H1 (cell line): ENCODE measurements at regions not wholly inside any gene's neighbourhood (a gene's known extent, or its start where the extent isn't known, plus 50 kb on each side); places are given as distances from the start of the nearest gene placed in this dataset.

Source experiments
- CTCF ChIA-PET: fragments of 300-600 bp; sonication (Branson Sonifier 250); formaldehyde crosslinking; loops from one replicate; lab custom pipeline; 2021; ENCODE audit not compliant: partially characterized antibody; lab: Charles Lee
- POLR2A ChIA-PET: fragments of 300-600 bp; sonication (Branson Sonifier 250); formaldehyde crosslinking; loops from one replicate; lab custom pipeline; 2021; ENCODE audit warnings: inconsistent platforms; ENCODE audit not compliant: partially characterized antibody; lab: Charles Lee
- DNase-seq, 2 experiments: peaks; one replicate each; pipeline versions ENCODE4 v3.0.0 to v3.0.0-alpha.2; 2010 to 2022; ENCODE audit warnings: low spot score in 2 of 2, low read depth in 1 of 2, mixed read lengths in 1 of 2
- FAIRE-seq: peaks from 2 replicates; lab custom pipeline; 2011; peaks lifted over from hg19 to GRCh38; lab: Jason Lieb, UNC
- H2AFZ ChIP-seq: 2 replicates; pipeline ENCODE4 v1.8.1; 2012; ENCODE audit warnings: low read length, inconsistent platforms
- H2AK5ac ChIP-seq: 2 replicates; pipeline ENCODE4 v1.6.1; 2013; ENCODE audit warnings: low read depth, low read length
- H2BK120ac ChIP-seq: replicated peaks from 2 replicates; pipeline ENCODE3; 2013; ENCODE audit warnings: low read depth, low read length, inconsistent platforms
- H2BK12ac ChIP-seq: 2 replicates; pipeline ENCODE4 v1.6.1; 2013; ENCODE audit warnings: low read depth, low read length
- H2BK15ac ChIP-seq: 2 replicates; pipeline ENCODE4 v1.6.1; 2013; ENCODE audit warnings: low read length
- H2BK20ac ChIP-seq: 2 replicates; pipeline ENCODE4 v1.6.1; 2013; ENCODE audit warnings: low read length
- H2BK5ac ChIP-seq: 2 replicates; pipeline ENCODE4 v1.6.1; 2013; ENCODE audit warnings: low read depth, low read length
- H3K14ac ChIP-seq: 2 replicates; pipeline ENCODE4 v1.6.1; 2013; ENCODE audit warnings: inconsistent platforms; ENCODE audit not compliant: insufficient read length
- H3K18ac ChIP-seq: 2 replicates; pipeline ENCODE4 v1.6.1; 2013; ENCODE audit warnings: low read length; ENCODE audit errors: extremely low read depth
- H3K23ac ChIP-seq: 2 replicates; pipeline ENCODE4 v1.6.1; 2013; ENCODE audit warnings: inconsistent platforms; ENCODE audit not compliant: insufficient read length
- H3K23me2 ChIP-seq: 2 replicates; pipeline ENCODE4 v1.6.1; 2013; ENCODE audit warnings: low read depth, low read length
- H3K27ac ChIP-seq: 2 replicates; pipeline ENCODE4 v1.6.1; 2011; ENCODE audit warnings: low read depth, low read length, inconsistent platforms
- H3K27me3 ChIP-seq, 4 experiments: replicated peaks in 1 of 4; 1 replicate in 1 of 4; 2 replicates in 3 of 4; pipeline versions ENCODE4 v1.6.1 to v1.8.1; 2011 to 2013; ENCODE audit warnings: low read length in 3 of 4, mild to moderate bottlenecking in 3 of 4, inconsistent platforms in 2 of 4, mixed read lengths in 2 of 4, moderate library complexity in 1 of 4; ENCODE audit not compliant: control insufficient read depth in 3 of 4, insufficient read depth in 3 of 4; ENCODE audit errors: extremely low read depth in 1 of 4
- H3K36me3 ChIP-seq, 4 experiments: 2 replicates each; pipeline versions ENCODE4 v1.6.1 to v1.8.1; 2011 to 2013; ENCODE audit warnings: mild to moderate bottlenecking in 4 of 4, low read length in 3 of 4, moderate library complexity in 2 of 4, control low read depth in 1 of 4, inconsistent platforms in 1 of 4; ENCODE audit not compliant: insufficient read depth in 4 of 4, control insufficient read depth in 2 of 4
- H3K4ac ChIP-seq: replicated peaks from 2 replicates; pipeline ENCODE3; 2013; ENCODE audit warnings: low read length, low read depth, mixed read lengths, inconsistent platforms; ENCODE audit not compliant: insufficient read length
- H3K4me1 ChIP-seq, 4 experiments: replicated peaks in 1 of 4; 1 replicate in 1 of 4; 2 replicates in 3 of 4; pipeline versions ENCODE4 v1.6.1 to v1.8.1; 2011 to 2013; ENCODE audit warnings: low read length in 3 of 4, inconsistent platforms in 2 of 4, mixed read lengths in 1 of 4; ENCODE audit not compliant: insufficient read depth in 4 of 4, control insufficient read depth in 3 of 4
- H3K4me2 ChIP-seq, 2 experiments: 2 replicates each; pipeline versions ENCODE4 v1.6.1 to v1.8.1; 2011 to 2013; ENCODE audit warnings: low read depth in 2 of 2, low read length in 2 of 2, control low read depth in 1 of 2, inconsistent platforms in 1 of 2, mild to moderate bottlenecking in 1 of 2; ENCODE audit not compliant: insufficient read depth in 1 of 2
- H3K4me3 ChIP-seq, 4 experiments: fragments of 200-600, 300-600 bp in 1 of 4; sonication (generic), shearing (Covaris generic), sonication (Bioruptor Twin) in 1 of 4; 2 replicates each; pipeline versions ENCODE4 v1.5.1 to v1.8.1; 2011 to 2016; ENCODE audit warnings: low read length in 4 of 4, low read depth in 3 of 4, control low read depth in 2 of 4, inconsistent platforms in 2 of 4, mild to moderate bottlenecking in 2 of 4, mixed read lengths in 1 of 4, moderate library complexity in 1 of 4; ENCODE audit not compliant: insufficient read depth in 2 of 4; ENCODE audit errors: extremely low read depth in 1 of 4
- H3K56ac ChIP-seq: replicated peaks from 2 replicates; pipeline ENCODE3; 2013; ENCODE audit warnings: low read depth, mild to moderate bottlenecking, mixed read lengths, low read length, inconsistent platforms; ENCODE audit not compliant: insufficient read length
- H3K79me1 ChIP-seq: 2 replicates; pipeline ENCODE4 v1.6.1; 2013; ENCODE audit warnings: low read depth, low read length, control low read depth
- H3K79me2 ChIP-seq, 2 experiments: 2 replicates each; pipeline versions ENCODE4 v1.6.1 to v1.8.1; 2012 to 2013; ENCODE audit warnings: low read length in 2 of 2, mild to moderate bottlenecking in 2 of 2, inconsistent platforms in 1 of 2; ENCODE audit not compliant: insufficient read depth in 2 of 2, control insufficient read depth in 1 of 2
- H3K9ac ChIP-seq, 4 experiments: replicated peaks in 1 of 4; 1 replicate in 1 of 4; 2 replicates in 3 of 4; pipeline versions ENCODE4 v1.6.1 to v1.8.1; 2011 to 2013; ENCODE audit warnings: low read depth in 3 of 4, low read length in 3 of 4, control low read depth in 2 of 4, mild to moderate bottlenecking in 2 of 4, moderate library complexity in 2 of 4, inconsistent platforms in 1 of 4; ENCODE audit errors: extremely low read depth in 1 of 4
- H3K9me3 ChIP-seq, 2 experiments: 2 replicates each; pipeline versions ENCODE4 v1.6.1 to v1.8.1; 2012 to 2013; ENCODE audit warnings: mild to moderate bottlenecking in 2 of 2, moderate library complexity in 2 of 2, control low read depth in 1 of 2, inconsistent platforms in 1 of 2, low read depth in 1 of 2, low read length in 1 of 2, mixed read lengths in 1 of 2; ENCODE audit not compliant: insufficient read depth in 2 of 2
- H4K20me1 ChIP-seq, 2 experiments: replicated peaks in 1 of 2; 2 replicates each; pipeline versions ENCODE3 to v1.8.1; 2011 to 2013; ENCODE audit warnings: inconsistent platforms in 2 of 2, low read length in 2 of 2, mild to moderate bottlenecking in 1 of 2; ENCODE audit not compliant: insufficient read depth in 2 of 2, control insufficient read depth in 1 of 2
- H4K5ac ChIP-seq: 2 replicates; pipeline ENCODE4 v1.6.1; 2013; ENCODE audit warnings: low read length, low read depth, mixed read lengths, inconsistent platforms; ENCODE audit not compliant: insufficient read length
- H4K8ac ChIP-seq: 2 replicates; pipeline ENCODE4 v1.8.0; 2013; ENCODE audit warnings: mild to moderate bottlenecking, moderate library complexity, low read length, inconsistent platforms; ENCODE audit not compliant: insufficient read depth; ENCODE audit errors: extremely low read depth
- H4K91ac ChIP-seq: replicated peaks from 2 replicates; pipeline ENCODE3; 2013; ENCODE audit warnings: low read length, mixed read lengths, inconsistent platforms; ENCODE audit not compliant: insufficient read length
- ASH2L ChIP-seq: fragments of 200-600, 300-600 bp; sonication (generic); IDR thresholded peaks from one replicate; pipeline ENCODE4 v1.7.1; 2017; ENCODE audit warnings: low read length
- ATF3 ChIP-seq: IDR thresholded peaks from 2 replicates; pipeline ENCODE4 v1.6.1; 2011; ENCODE audit warnings: low read depth, mild to moderate bottlenecking, low read length; ENCODE audit not compliant: insufficient read depth
- CBX5 ChIP-seq: fragments of 300-800, 300-1000 bp; sonication (generic); IDR thresholded peaks from 2 replicates; pipeline ENCODE4 v1.7.1; 2016; ENCODE audit warnings: antibody characterized with exemption, low read length, low read depth
- EP300 ChIP-seq, 2 experiments: IDR thresholded peaks; 1 replicate in 1 of 2; 2 replicates in 1 of 2; pipeline ENCODE4 v1.6.1; 2011 to 2012; ENCODE audit warnings: low read depth in 2 of 2, low read length in 2 of 2, mild to moderate bottlenecking in 2 of 2, borderline replicate concordance in 1 of 2, inconsistent platforms in 1 of 2, moderate library complexity in 1 of 2
- HDAC6 ChIP-seq: IDR thresholded peaks from one replicate; pipeline ENCODE4 v1.7.1; 2012; ENCODE audit warnings: low read depth, mild to moderate bottlenecking, inconsistent platforms, low read length, moderate library complexity
- KDM5A ChIP-seq: fragments of 200-600 bp; IDR thresholded peaks from 2 replicates; pipeline ENCODE4 v1.7.1; 2012; ENCODE audit warnings: mild to moderate bottlenecking, low read length, inconsistent platforms, mixed read lengths
- NANOG ChIP-seq: IDR thresholded peaks from 2 replicates; pipeline ENCODE4 v1.6.1; 2011; ENCODE audit warnings: low read length, low read depth, mild to moderate bottlenecking, inconsistent platforms; ENCODE audit not compliant: insufficient read depth, poor library complexity, severe bottlenecking
- RXRA ChIP-seq: IDR thresholded peaks from 2 replicates; pipeline ENCODE4 v1.6.1; 2011; ENCODE audit warnings: low read depth, mild to moderate bottlenecking, low read length, moderate library complexity; ENCODE audit not compliant: insufficient read depth
- SIRT6 ChIP-seq: IDR thresholded peaks from one replicate; pipeline ENCODE4 v1.7.1; 2012; ENCODE audit warnings: low read length, inconsistent platforms
- SP1 ChIP-seq: IDR thresholded peaks from 2 replicates; pipeline ENCODE4 v1.6.1; 2011; ENCODE audit warnings: low read depth, low read length
- SUZ12 ChIP-seq: fragments of 200-600 bp; sonication (generic); IDR thresholded peaks from 2 replicates; pipeline ENCODE4 v1.6.1; 2012; ENCODE audit warnings: mild to moderate bottlenecking, inconsistent platforms, low read length, moderate library complexity, mixed read lengths
- YY1 ChIP-seq: IDR thresholded peaks from 2 replicates; pipeline ENCODE4 v1.6.1; 2011; ENCODE audit warnings: low read depth, mild to moderate bottlenecking, low read length
- WGBS, 2 experiments: shearing (Covaris generic) in 1 of 2; methylation state at CpG; one replicate each; pipeline versions ENCODE4 v1.1.6 to v1.1.7; 2013 to 2015; ENCODE audit warnings: low lambda C conversion rate in 2 of 2, mixed read lengths in 2 of 2, inconsistent platforms in 1 of 2, low coverage in 1 of 2, missing lambda C conversion rate in 1 of 2; ENCODE audit not compliant: insufficient replicate concordance in 2 of 2, insufficient coverage in 1 of 2, insufficient read length in 1 of 2; ENCODE audit errors: extremely low coverage in 1 of 2, missing lambda C conversion rate in 1 of 2; 5-methylcytosine and 5-hydroxymethylcytosine counted together
- TF ChIP-seq, protein P1 (sequence below): IDR thresholded peaks from 2 replicates; pipeline ENCODE4 v1.6.1; 2012; ENCODE audit warnings: low read length, inconsistent platforms

GRCh38 chr13:70516226-70516625 lies 408.0 kb upstream of the KLHL1 start:
- Histone ChIP-seq H3K4me2 (no peak overlapping the region), H3K4me1 (no peaks in the 10 kb centered on the region), H2AFZ (no peak overlapping the region), H3K36me3 (no peaks in the 10 kb centered on the region), H3K56ac (no peak overlapping the region), H4K20me1 (no peaks in the 10 kb centered on the region), H3K14ac (no peak overlapping the region), H3K4me3 (no peak overlapping the region), H3K4ac (no peak overlapping the region), H2BK20ac (no peak overlapping the region), H4K91ac (no peak overlapping the region), H3K27me3 (no peaks in the 10 kb centered on the region), H3K79me2 (no peaks in the 10 kb centered on the region), H2BK15ac (no peak overlapping the region), H3K23me2 (no peaks in the 10 kb centered on the region), H3K79me1 (no peaks in the 10 kb centered on the region), H2BK5ac (no peak overlapping the region), H3K9me3 (no peaks in the 10 kb centered on the region; a peak in 1 of 4 replicates), H3K18ac (no peak overlapping the region), H4K5ac (no peak overlapping the region), H2BK12ac (no peak overlapping the region), H3K9ac (no peak overlapping the region), H4K8ac (no peak overlapping the region), H2BK120ac (no peak overlapping the region), H3K27ac (no peak overlapping the region), H3K23ac (no peak overlapping the region), H2AK5ac (no peak overlapping the region)
- ChIA-PET CTCF (no interaction called here), POLR2A (no interaction called here)
- no peak for DNase-seq
- FAIRE-seq, result no peak
- WGBS, 2 experiments, result 94% methylated on average over 2 of the region's 2 CpGs; no CpG with 5 or more reads in 1 of the 2 experiments
- TF ChIP-seq ATF3, result no peak
- TF ChIP-seq SP1, result no peak
- no peak for TF ChIP-seq RXRA
- TF ChIP-seq, protein P1, sequence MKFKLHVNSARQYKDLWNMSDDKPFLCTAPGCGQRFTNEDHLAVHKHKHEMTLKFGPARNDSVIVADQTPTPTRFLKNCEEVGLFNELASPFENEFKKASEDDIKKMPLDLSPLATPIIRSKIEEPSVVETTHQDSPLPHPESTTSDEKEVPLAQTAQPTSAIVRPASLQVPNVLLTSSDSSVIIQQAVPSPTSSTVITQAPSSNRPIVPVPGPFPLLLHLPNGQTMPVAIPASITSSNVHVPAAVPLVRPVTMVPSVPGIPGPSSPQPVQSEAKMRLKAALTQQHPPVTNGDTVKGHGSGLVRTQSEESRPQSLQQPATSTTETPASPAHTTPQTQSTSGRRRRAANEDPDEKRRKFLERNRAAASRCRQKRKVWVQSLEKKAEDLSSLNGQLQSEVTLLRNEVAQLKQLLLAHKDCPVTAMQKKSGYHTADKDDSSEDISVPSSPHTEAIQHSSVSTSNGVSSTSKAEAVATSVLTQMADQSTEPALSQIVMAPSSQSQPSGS, result no peak
- TF ChIP-seq SUZ12, result no peak
- no peak for TF ChIP-seq ASH2L
- no peak for TF ChIP-seq YY1
- TF ChIP-seq CBX5, result no peak
- TF ChIP-seq EP300 (IDR thresholded peaks at IDR 0.05; ENCODE audit: borderline replicate concordance in 1 of 2, low read depth in 2 of 2, low read length in 2 of 2), result no peak
- no peak for TF ChIP-seq SIRT6
- TF ChIP-seq HDAC6, result no peak
- no peak for TF ChIP-seq KDM5A
- no peak for TF ChIP-seq NANOG
